ENCODE measurements at regions not wholly inside any gene's neighbourhood (a gene's known extent, or its start where the extent isn't known, plus 50 kb on each side); places are given as distances from the start of the nearest gene placed in this dataset.

DNA sequence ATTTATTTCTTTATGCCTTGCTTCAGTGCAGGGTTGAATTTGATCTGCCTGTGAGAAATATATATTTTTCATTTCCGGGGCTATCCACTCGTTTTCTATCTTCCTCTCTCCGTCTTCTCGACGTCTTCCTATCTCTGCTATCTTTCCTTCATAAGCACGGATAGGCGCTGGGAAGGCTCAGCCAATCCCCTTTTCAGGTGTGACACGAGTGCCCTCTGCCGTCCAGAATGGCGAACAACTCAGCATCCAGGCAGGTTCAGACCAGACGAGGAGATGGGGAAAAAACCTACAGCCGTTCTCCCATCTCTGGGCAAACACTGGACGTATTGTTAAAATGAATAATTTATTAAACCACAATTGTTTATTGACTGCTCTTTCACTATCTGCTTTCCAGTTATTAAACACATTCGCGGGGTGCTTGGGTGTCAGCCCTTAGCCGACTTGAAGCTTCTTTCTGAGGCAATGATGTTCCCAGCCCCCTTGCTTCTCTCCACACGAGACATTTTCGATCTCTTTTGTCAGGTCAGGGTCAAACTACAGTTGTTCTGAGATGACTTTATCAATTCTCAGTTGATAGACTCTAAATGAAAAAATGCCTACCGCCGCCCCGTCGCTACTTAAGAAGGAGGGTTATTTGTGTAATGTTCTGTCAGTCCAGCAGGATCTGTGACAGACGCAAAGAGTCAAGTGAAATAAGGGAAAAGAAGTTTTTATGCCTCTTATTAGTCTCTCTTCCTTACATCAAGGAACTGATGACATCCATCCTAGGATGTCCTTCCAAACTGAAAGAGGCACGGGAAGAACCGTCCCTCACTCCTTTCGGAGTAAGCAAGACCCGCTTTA lies 96.3 kb upstream of the NOCT start:
- TF ChIP-seq CTCF (IDR thresholded peaks at IDR 0.05; ENCODE audit: low read depth, low read length), result peak; percentile 83
- TF ChIP-seq, protein P1, sequence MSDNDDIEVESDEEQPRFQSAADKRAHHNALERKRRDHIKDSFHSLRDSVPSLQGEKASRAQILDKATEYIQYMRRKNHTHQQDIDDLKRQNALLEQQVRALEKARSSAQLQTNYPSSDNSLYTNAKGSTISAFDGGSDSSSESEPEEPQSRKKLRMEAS (IDR thresholded peaks at IDR 0.05; ENCODE audit: low read depth, low read length), result no peak
- DNase-seq (ENCODE audit: low read depth), result peak; percentile 75
- no peak overlapping the region for H3K4me3 ChIP-seq (ENCODE audit: low read depth, low read length)

- no peak for DNase-seq (ENCODE audit: low read depth)
- no peak for TF ChIP-seq POLR2A (IDR thresholded peaks at IDR 0.05; ENCODE audit: extremely low read depth, insufficient read length)
- TF ChIP-seq CTCF (IDR thresholded peaks at IDR 0.05; ENCODE audit: low read depth, low read length), result no peak
- TF ChIP-seq, protein P1 (IDR thresholded peaks at IDR 0.05; ENCODE audit: low read depth, low read length), result no peak
- no peak for TF ChIP-seq MYC (IDR thresholded peaks at IDR 0.05; ENCODE audit: low read depth, low read length)
- no peak overlapping the region for H3K4me3 ChIP-seq (ENCODE audit: low read depth, low read length)
Observed at GRCh38 chr4:138918169-138918869, 97.3 kb upstream of the NOCT start.

- no peak for TF ChIP-seq MYC (IDR thresholded peaks at IDR 0.05; ENCODE audit: low read depth, low read length)
- TF ChIP-seq POLR2A (IDR thresholded peaks at IDR 0.05; ENCODE audit: extremely low read depth, insufficient read length), result no peak
- TF ChIP-seq, protein P1 (IDR thresholded peaks at IDR 0.05; ENCODE audit: low read depth, low read length), result no peak
- TF ChIP-seq CTCF (IDR thresholded peaks at IDR 0.05; ENCODE audit: low read depth, low read length), result no peak
- DNase-seq (ENCODE audit: low read depth), result no peak
- no peak overlapping the region for H3K4me3 ChIP-seq (ENCODE audit: low read depth, low read length)
Observed at GRCh38 chr4:138916763-138917162, 98.8 kb upstream of the NOCT start.

DNA sequence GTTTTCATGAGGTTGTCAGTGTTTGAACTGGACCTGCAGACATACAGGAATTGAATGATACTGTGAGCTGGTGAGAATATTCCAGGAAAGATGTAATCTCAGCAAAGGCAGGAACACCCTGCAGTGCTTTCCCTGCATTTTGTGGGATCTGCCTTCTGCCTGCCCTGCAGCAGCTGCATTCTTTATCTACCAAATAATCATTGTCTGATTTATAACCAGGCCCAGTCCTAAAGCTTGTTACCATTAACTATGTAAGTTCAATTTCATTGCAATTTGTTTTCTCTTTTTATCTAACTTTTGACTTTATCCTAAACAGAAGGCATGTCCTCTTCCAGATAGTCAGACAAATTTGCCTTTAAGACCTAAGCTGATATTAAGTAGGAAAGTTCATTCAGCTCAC lies 99.8 kb upstream of the NOCT start:
- TF ChIP-seq MYC (IDR thresholded peaks at IDR 0.05; ENCODE audit: low read depth, low read length) (no peak), POLR2A (IDR thresholded peaks at IDR 0.05; ENCODE audit: extremely low read depth, insufficient read length) (no peak), CTCF (IDR thresholded peaks at IDR 0.05; ENCODE audit: low read depth, low read length) (no peak)
- TF ChIP-seq, protein P1 (IDR thresholded peaks at IDR 0.05; ENCODE audit: low read depth, low read length), result no peak
- H3K4me3 ChIP-seq (ENCODE audit: low read depth, low read length), result no peak overlapping the region
- DNase-seq (ENCODE audit: low read depth), result no peak

DNA sequence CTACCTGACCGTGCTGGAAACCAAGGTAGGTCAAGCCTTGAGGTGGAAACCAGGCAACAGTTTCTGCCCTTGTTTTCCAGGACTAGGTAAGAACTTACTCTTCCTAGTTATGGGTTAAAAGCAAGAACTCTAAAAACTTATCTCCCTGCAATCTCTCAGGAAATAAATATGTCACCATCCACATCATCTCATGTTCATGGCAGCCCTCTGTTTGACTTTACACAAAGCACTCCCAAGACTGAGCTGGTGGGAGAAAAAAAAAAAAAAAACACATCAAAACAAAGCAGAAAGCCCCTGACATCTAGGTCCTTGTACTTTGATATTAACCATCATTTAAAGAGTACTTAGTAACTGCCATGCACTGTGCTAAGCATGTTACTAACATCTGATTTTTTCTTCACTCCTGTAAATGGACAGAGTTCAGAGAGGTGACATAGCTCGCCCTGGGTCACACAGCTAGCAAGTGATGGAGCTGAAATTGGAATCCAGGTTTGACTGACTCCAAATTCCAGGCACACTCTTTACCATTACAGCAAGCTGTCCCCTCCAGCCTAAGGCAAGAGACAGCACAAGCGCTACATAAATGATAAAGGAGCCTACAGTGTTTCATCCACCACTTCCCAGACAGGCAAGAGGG lies 102.8 kb upstream of the NOCT start:
- DNase-seq (ENCODE audit: low read depth), result no peak
- TF ChIP-seq, protein P1 (IDR thresholded peaks at IDR 0.05; ENCODE audit: low read depth, low read length), result no peak
- no peak for TF ChIP-seq MYC (IDR thresholded peaks at IDR 0.05; ENCODE audit: low read depth, low read length)
- TF ChIP-seq CTCF (IDR thresholded peaks at IDR 0.05; ENCODE audit: low read depth, low read length), result no peak
- no peak for TF ChIP-seq POLR2A (IDR thresholded peaks at IDR 0.05; ENCODE audit: extremely low read depth, insufficient read length)

More for the DNA sequence above, 102.8 kb upstream of the NOCT start:
- no peak overlapping the region for H3K4me3 ChIP-seq (ENCODE audit: low read depth, low read length)
